GF-D8 (cell line): ENCODE measurements at regions not wholly inside any gene's neighbourhood (a gene's known extent, or its start where the extent isn't known, plus 50 kb on each side); places are given as distances from the start of the nearest gene placed in this dataset.

ENCODE experiments used
- DNase-seq: peaks from one replicate; lab custom pipeline; 2025; lab: John Stamatoyannopoulos, UW

DNA sequence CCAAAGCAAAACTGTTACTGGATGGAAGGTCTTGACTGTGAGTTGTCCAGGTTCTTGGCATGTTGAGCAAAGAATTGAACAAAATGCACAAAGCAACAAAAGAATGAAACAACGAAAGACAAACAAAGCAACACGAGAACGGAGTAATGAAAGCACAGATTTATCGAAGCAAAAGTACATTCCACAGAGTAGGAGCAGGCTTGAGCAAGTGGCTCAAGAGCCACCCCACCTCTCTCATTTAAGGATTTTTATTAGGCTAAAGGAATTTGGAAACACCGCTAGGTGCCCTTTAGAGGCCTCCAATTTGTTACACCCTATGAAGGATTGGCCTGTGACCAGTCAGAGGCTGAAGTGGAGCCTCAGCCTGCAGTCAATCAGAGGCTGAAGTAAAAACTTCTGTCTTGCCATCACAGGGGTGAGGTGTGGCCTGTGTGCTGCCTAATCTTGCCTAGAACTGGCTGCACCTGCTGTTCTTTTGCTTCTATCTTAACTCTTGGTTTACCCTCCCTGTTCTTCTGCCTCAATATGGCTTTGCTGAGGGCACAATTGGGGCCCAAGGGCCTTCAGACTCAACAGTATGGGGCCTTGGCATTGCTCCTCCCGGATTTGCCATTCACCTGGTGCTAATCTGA lies 59.4 kb upstream of the FTH1 start:
- DNase-seq: no peak

DNA sequence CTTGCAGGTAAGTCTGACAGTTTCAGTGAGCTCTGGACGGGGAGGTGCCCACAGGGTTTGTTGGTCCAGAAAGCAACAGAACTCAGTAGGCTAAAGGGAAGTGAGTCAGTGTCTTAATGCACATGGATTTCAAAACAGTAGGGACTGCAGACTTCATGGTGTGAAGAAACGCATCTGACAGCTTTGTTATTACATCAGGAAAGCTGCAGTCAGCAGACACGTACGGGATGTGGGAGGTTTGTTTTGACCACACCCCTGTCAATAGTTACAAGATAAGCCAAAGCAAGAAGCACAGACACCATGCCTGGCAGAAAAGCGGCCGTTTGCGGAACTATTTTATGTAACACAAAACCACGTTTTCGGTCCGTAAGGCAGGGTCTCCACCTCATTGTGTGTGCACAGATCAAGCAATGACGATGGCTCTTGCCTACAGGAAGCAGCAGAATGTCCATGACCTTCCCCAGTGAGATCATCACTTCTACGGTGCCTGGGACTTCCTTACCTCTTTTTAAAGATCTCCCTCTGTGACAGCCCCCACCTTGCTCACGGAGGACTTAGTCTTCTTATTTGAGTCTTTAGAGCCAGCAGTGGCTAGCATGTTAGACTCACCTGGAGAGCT lies 58.2 kb upstream of the FTH1 start:
- peak; percentile 99 for DNase-seq

DNA sequence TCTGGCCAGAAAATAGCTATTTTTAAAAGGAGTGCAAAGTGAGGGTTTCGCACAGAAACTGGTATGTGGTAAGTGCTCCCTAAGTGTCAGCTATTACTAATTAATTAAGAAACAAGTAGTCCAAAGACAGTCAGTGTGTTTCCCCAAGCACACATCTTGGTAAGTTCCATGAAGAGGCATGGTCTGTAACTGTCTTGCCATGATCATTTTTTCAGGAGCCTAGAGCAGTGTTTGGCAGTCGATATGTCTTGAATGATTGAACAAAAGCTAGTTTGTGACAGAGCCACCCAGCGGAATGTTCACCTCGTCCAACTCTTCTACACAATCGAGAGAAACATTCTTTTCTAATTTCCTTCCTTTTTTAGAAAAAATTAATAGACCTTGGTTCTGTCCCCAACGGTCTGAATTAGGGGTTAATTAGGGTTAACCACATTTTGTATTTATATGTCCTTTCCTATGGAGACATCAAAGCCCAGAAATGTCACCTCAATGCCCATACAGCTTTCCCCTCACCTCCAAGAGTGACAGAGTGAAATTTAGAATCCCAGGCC lies 57.6 kb upstream of the FTH1 start:
- peak; percentile 74 for DNase-seq

DNA sequence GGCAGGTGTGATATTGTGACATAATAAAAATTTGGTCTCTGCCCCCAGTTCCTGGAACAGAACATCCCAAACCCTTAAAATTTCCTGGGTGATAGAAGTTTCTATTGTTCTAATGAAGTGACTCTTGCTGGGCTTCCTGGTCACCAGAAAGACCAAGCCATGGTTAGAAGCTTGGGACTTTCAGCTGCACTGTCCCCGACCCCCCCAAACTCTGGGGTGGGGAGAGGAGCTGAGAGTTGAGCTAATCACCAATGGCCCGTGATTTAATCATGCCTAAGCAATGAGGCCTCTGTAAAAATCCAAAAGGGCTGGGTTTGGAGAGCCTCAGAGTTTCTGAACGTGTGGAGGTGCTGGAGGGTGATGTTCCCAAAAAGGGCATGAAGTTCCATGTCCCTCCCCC lies 54.8 kb upstream of the FTH1 start:
- no peak for DNase-seq

DNA sequence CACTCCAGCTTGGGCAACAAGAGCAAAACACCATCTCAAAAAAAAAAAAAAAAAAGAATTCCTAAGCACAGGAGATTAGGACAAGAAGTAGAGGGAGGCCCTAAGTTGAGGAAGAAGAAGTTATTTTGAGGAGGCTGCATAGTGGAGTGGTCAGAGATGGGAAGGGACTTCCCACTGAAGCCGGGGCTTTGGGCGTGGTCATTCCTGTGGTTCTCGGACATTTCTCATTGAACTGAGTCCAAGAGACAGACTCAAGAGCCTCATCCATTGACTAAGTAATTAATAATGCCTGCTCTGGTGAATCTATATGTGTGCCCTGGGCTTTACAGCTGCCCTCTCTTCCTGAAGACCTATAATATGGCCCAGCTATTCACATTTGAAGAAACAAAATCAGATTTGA lies 53.2 kb upstream of the FTH1 start:
- DNase-seq: no peak

DNA sequence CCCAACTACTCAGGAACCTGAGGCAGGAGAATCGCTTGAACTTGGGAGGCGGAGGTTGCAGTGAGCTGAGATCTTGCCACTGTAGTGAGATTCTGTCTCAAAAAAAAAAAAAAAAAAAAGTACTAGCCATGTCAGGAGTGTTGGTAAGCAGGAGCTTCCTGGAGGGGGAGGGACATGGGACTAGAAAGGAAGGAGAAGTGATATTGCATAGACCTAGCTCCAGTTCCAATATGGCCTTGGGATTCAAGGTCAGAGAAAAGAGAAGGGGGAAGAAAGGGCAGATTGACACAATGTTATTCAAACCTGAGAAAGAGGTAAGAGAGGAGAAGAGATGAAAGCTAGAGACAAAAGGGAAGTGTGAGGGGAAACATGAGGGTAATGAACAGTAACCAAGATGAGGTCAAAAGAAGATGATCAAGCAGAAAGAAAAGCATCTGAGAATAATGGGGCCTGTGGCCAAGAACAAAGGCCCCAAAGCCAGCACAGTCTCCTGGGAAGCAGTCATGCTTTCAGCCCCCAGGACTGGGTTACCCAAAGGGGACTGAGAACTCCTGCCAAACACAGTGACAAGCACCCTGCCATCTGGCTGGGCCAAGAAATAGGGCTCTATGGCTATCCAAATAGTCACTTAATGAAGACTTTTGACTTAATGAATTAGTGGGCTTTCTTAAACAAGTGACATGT lies 51.7 kb upstream of the FTH1 start:
- DNase-seq: no peak

DNA sequence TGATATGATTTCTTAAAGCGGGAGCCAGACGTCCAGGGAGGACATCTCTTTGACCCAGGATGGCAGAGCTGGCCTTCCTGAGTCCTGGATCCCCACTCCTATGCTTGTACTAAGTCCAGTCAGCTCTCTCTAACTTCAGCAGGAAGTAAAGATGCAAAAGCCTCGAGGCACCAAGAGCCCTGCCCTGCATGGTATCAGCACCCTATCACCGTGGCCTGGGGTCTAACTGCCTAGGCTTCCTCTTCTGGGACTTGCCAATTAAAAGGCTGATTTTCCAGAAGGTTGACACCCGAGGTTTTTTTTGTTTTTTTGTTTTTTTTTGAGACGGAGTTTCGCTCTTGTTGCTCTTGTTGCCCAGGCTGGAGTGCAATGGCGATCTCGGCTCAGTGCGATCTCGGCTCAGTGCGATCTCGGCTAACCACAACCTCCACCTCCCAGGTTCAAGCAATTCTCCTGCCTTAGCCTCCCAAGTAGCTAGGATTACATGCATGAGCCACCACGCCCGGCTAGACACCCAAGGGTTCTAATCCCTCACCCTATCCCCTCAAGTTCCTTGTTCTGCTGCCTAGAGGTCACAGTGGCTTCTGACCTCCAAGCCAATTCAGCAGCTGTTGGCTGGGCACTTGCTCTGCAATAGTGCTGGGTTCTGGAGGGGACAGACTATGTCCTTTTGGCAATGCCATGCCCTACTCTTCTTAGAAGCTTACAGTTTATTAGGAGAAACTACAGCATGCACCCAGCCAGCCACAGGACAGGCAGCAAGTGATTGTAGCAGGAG lies 50.6 kb upstream of the FTH1 start:
- no peak for DNase-seq
